ENCODE measurements at regions not wholly inside any gene's neighbourhood (a gene's known extent, or its start where the extent isn't known, plus 50 kb on each side); places are given as distances from the start of the nearest gene placed in this dataset.

DNA sequence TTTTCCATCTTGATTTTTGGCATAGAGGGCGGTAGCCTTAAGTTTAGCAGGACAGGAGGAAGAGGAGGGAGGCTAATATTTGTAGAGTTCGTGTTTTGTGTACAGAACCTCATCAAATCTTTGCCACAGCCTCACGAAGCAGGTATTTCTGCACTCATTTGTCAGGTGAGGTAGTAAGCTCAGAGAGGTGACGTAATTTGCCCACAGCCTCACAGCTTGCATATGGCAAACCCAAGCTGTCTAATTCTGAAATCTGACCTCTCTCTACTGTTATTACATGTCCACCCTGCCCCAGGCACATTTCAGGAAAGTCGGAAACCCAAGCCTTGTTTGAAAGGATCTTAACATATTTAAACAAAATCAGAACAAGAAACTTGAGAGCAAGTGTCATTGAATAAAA, 91.1 kb upstream of the TPM1 start:
- TF ChIP-seq, protein P1, sequence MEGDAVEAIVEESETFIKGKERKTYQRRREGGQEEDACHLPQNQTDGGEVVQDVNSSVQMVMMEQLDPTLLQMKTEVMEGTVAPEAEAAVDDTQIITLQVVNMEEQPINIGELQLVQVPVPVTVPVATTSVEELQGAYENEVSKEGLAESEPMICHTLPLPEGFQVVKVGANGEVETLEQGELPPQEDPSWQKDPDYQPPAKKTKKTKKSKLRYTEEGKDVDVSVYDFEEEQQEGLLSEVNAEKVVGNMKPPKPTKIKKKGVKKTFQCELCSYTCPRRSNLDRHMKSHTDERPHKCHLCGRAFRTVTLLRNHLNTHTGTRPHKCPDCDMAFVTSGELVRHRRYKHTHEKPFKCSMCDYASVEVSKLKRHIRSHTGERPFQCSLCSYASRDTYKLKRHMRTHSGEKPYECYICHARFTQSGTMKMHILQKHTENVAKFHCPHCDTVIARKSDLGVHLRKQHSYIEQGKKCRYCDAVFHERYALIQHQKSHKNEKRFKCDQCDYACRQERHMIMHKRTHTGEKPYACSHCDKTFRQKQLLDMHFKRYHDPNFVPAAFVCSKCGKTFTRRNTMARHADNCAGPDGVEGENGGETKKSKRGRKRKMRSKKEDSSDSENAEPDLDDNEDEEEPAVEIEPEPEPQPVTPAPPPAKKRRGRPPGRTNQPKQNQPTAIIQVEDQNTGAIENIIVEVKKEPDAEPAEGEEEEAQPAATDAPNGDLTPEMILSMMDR (IDR thresholded peaks at IDR 0.05; ENCODE audit: unreplicated experiment) = no peak
- DNase-seq (ENCODE audit: low spot score in 2 of 2, unreplicated experiment in 2 of 2) = no peak
- no peaks in the 10 kb centered on the region for H3K9me3 Mint-ChIP-seq
- no peaks in the 10 kb centered on the region for H3K4me1 Mint-ChIP-seq
- H3K4me3 Mint-ChIP-seq = no peak overlapping the region
- no peak overlapping the region for H3K27ac Mint-ChIP-seq
- H3K36me3 Mint-ChIP-seq = no peaks in the 10 kb centered on the region
- H3K27me3 Mint-ChIP-seq (ENCODE audit: low read depth) = peaks cover 17% of the 10 kb centered on the region

DNA sequence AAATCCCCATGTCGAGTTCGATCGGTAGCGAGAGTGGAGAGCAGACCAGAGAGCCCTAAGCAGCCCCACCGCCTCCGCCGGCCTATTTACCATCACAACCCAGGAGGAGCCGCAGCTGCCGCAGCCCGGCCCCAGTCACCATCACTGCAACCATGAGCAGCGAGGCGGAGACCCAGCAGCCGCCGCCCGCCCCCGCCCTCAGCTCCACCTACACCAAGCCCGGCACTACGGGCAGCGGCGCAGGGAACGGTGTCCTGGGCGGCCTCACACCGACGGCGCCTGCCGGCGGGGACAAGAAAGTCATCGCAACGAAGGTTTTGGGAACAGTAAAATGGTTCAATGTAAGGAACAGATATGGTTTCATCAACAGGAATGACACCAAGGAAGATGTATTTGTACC, 89.5 kb upstream of the TPM1 start:
- no peaks in the 10 kb centered on the region for H3K36me3 Mint-ChIP-seq
- peaks cover 24% of the 10 kb centered on the region for H3K27me3 Mint-ChIP-seq (ENCODE audit: low read depth)

DNA sequence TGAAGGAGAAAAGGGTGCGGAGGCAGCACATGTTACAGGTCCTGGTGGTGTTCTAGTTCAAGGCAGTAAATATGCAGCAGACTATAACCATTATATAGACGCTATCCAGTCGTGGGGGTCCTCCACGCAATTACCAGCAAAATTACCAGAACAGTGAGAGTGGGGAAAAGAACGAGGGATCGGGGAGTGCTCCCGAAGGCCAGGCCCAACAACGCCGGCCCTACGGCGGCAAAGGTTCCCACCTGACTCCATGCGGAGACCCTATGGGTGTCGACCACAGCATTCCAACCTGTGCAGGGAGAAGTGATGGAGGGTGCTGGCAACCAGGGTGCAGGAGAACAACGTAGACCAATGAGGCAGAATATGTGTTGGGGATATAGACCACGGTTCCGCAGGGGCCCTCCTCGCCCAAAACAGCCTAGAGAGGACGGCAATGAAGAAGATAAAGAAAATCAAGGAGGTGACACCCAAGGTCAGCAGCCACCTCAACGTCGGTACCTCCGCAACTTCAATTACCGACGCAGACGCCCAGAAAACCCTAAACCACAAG, 89.0 kb upstream of the TPM1 start:
- TF ChIP-seq, protein P1 (IDR thresholded peaks at IDR 0.05; ENCODE audit: unreplicated experiment) = no peak
- H3K36me3 Mint-ChIP-seq = no peaks in the 10 kb centered on the region
- H3K4me1 Mint-ChIP-seq = no peaks in the 10 kb centered on the region
- no peak overlapping the region for H3K4me3 Mint-ChIP-seq
- no peak for DNase-seq (ENCODE audit: low spot score in 2 of 2, unreplicated experiment in 2 of 2)
- peaks cover 23% of the 10 kb centered on the region for H3K27me3 Mint-ChIP-seq (ENCODE audit: low read depth)
- no peaks in the 10 kb centered on the region for H3K9me3 Mint-ChIP-seq
- no peak overlapping the region for H3K27ac Mint-ChIP-seq

More for the DNA sequence above, 89.5 kb upstream of the TPM1 start:
- no peak for DNase-seq (ENCODE audit: low spot score in 2 of 2, unreplicated experiment in 2 of 2)
- TF ChIP-seq, protein P1 (IDR thresholded peaks at IDR 0.05; ENCODE audit: unreplicated experiment) = no peak
- H3K27ac Mint-ChIP-seq = no peak overlapping the region
- no peaks in the 10 kb centered on the region for H3K9me3 Mint-ChIP-seq
- no peaks in the 10 kb centered on the region for H3K4me1 Mint-ChIP-seq
- H3K4me3 Mint-ChIP-seq = no peak overlapping the region

DNA sequence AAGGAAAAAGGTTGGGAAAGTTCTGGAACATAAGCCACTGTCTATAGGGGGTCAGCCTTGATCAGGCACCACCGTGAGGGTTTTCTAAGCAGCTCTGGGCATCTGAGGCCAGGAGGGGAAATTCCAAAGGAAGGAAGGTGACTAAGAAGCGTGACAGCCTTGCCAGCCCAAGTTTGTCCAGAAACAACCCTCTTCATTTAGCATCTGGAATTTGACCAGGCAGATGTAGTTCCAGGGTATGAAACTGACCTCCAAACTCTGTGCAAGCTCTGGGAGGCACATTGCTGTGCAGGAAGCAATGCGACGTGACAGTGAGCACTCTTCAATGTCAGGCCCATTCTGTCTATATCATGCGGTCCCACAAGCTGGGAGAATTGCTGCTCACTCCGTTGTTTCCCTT, 85.4 kb upstream of the TPM1 start:
- H3K4me1 Mint-ChIP-seq = peaks cover 4% of the 10 kb centered on the region
- no peaks in the 10 kb centered on the region for H3K9me3 Mint-ChIP-seq
- H3K36me3 Mint-ChIP-seq = no peaks in the 10 kb centered on the region
- no peak for DNase-seq (ENCODE audit: low spot score in 2 of 2, unreplicated experiment in 2 of 2)
- H3K27ac Mint-ChIP-seq = no peak overlapping the region
- peaks cover 31% of the 10 kb centered on the region for H3K27me3 Mint-ChIP-seq (ENCODE audit: low read depth)
- H3K4me3 Mint-ChIP-seq = no peak overlapping the region
- TF ChIP-seq, protein P1 (IDR thresholded peaks at IDR 0.05; ENCODE audit: unreplicated experiment) = no peak

DNA sequence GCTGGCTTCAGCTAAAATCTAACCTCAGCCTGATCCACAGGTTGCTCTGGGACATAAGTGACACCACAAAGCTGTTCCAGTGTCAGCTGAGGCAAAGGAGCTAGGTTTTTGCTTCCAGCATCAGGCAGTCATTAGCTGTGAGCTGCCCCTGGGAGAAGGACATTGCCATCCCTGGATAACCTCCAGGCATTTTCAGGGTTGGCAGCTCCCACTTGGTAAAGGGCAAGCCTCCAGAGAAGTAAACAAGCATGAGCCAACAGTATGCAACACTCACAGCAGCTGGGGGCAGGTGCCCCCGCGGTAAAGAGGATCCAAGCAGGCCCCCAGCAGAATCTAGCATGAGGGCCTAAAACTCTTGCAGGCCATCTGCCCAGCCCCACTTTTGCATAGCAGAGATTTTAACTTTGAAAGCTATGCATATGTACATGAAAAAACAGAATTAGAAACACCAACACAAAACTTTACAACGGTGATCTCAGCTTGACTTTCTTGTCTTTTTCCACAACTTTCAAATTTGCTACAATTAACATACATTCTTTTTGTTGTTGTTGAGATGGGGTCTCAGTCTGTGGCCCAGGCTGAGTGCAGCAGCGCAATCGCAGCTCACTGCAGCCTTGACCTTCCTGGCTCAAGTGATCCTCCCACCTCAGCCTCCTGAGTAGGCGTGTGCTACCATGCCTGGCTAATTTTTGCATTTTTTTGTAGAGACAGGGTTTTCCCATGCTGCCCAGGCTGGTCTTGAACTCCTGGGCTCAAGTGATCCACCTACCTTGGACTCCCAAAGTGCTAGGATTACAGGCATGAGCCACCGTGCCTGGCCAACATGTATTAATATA, 83.8 kb upstream of the TPM1 start:
- Mint-ChIP-seq H3K36me3 (no peaks in the 10 kb centered on the region), H3K4me3 (no peak overlapping the region), H3K4me1 (peaks cover 4% of the 10 kb centered on the region), H3K27ac (no peak overlapping the region), H3K9me3 (no peaks in the 10 kb centered on the region), H3K27me3 (ENCODE audit: low read depth) (peaks cover 36% of the 10 kb centered on the region)
- no peak for DNase-seq (ENCODE audit: low spot score in 2 of 2, unreplicated experiment in 2 of 2)
- TF ChIP-seq, protein P1 (IDR thresholded peaks at IDR 0.05; ENCODE audit: unreplicated experiment) = no peak
